ENCODE measurements at regions not wholly inside any gene's neighbourhood (a gene's known extent, or its start where the extent isn't known, plus 50 kb on each side); places are given as distances from the start of the nearest gene placed in this dataset.

DNA sequence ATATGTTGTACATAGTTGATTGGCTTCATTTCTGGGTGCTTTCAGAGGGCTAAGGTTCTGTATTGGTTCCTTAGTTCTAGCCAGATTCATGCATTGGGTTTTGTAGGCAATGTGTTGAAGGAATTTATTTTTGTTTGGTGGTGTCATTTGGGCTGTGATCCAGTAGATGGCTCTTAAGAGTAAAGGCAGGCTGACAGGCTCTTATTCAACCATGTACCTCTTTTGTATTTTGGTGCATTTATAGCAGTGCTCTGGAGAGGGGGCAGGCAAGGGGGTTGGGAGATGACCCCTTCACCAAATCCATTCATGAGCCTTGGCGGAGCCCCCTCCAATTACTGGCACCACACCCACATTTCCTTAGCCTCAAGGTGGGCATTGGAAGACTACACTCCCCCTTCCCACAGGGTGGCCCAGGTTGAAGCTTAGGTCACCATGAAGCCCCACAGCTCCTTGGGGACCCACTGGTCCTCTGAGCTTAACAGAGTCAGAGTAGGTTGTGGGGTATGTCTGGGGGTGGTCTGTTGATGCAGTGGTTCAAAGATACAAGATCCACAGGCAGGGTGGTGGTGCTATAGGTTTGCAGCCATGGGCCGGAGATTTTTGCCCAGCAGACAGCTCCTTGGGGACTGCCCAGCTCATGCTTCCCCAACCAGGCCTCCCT is 143.0 kb upstream of the GNPDA2 start:
- Histone ChIP-seq H3K36me3 (replicated peaks) (no peaks in the 10 kb centered on the region), H3K4me3 (ENCODE audit: low read depth, low read length) (no peak overlapping the region), H3K27me3 (replicated peaks) (no peaks in the 10 kb centered on the region), H3K27ac (no peak overlapping the region)
- no peak for TF ChIP-seq CTCF (IDR thresholded peaks at IDR 0.05; ENCODE audit: low read depth, low read length, missing control alignments)
- in situ Hi-C loops (cut with HindIII; ENCODE audit: low pct_ligation_motif_present, low sequenced_read_pairs), result no loop called here
- no peak for DNase-seq

GRCh38 chr4:44861756-44862155 is 135.4 kb upstream of the GNPDA2 start:
- no peak overlapping the region for H3K27ac ChIP-seq
- in situ Hi-C loops (cut with HindIII; ENCODE audit: low pct_ligation_motif_present, low sequenced_read_pairs), result no loop called here
- no peak overlapping the region for H3K4me3 ChIP-seq (ENCODE audit: low read depth, low read length)
- no peak for DNase-seq
- H3K36me3 ChIP-seq (replicated peaks), result no peaks in the 10 kb centered on the region
- no peak for TF ChIP-seq CTCF (IDR thresholded peaks at IDR 0.05; ENCODE audit: low read depth, low read length, missing control alignments)
- no peaks in the 10 kb centered on the region for H3K27me3 ChIP-seq (replicated peaks)

- in situ Hi-C loops (cut with HindIII; ENCODE audit: low pct_ligation_motif_present, low sequenced_read_pairs), result no loop called here
These were observed 133.1 kb upstream of the GNPDA2 start for GRCh38 chr4:44859477-44859876.

DNA sequence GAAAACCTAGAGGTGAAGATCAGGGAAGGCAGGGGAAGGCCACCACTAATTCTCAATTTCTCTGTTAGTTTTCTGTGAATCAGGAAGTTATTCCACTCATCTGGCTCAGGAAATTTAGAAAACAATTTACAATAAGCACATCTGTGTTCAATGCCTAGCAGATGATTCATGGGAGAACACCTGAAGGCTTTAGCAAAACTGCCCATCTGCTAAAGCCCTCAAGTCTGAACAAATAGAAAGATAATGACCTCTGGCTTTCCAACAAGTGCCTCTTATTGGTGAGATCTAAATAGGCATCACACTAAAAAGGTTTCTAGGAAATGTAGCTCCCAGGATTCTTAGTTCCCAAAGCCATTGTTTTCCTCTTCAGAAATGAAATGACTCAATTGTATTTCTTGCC is 122.1 kb upstream of the GNPDA2 start:
- Histone ChIP-seq H3K27ac (no peak overlapping the region), H3K4me3 (ENCODE audit: low read depth, low read length) (no peak overlapping the region), H3K36me3 (replicated peaks) (no peaks in the 10 kb centered on the region), H3K27me3 (replicated peaks) (no peaks in the 10 kb centered on the region)
- no peak for DNase-seq
- in situ Hi-C loops (cut with HindIII; ENCODE audit: low pct_ligation_motif_present, low sequenced_read_pairs), result no loop called here
- TF ChIP-seq CTCF (IDR thresholded peaks at IDR 0.05; ENCODE audit: low read depth, low read length, missing control alignments), result no peak

More at GRCh38 chr4:44859477-44859876, 133.1 kb upstream of the GNPDA2 start:
- Histone ChIP-seq H3K36me3 (replicated peaks) (no peaks in the 10 kb centered on the region), H3K27ac (no peak overlapping the region), H3K27me3 (replicated peaks) (no peaks in the 10 kb centered on the region), H3K4me3 (ENCODE audit: low read depth, low read length) (no peak overlapping the region)
- no peak for DNase-seq
- TF ChIP-seq CTCF (IDR thresholded peaks at IDR 0.05; ENCODE audit: low read depth, low read length, missing control alignments), result no peak

GRCh38 chr4:44845993-44846392 is 119.6 kb upstream of the GNPDA2 start:
- in situ Hi-C loops (cut with HindIII; ENCODE audit: low pct_ligation_motif_present, low sequenced_read_pairs), result no loop called here
- no peak for DNase-seq

More at GRCh38 chr4:44845993-44846392, 119.6 kb upstream of the GNPDA2 start:
- no peak for TF ChIP-seq CTCF (IDR thresholded peaks at IDR 0.05; ENCODE audit: low read depth, low read length, missing control alignments)
- Histone ChIP-seq H3K36me3 (replicated peaks) (no peaks in the 10 kb centered on the region), H3K27me3 (replicated peaks) (no peaks in the 10 kb centered on the region), H3K27ac (no peak overlapping the region), H3K4me3 (ENCODE audit: low read depth, low read length) (no peak overlapping the region)

Data from brain microvascular endothelial cell (primary cell).